Activated CD4-positive, alpha-beta T cell treated with anti-CD3 and anti-CD28 coated beads, Interleukin-2, amount 50 U/mL, for 48 hours (primary cell): ENCODE measurements at regions not wholly inside any gene's neighbourhood (a gene's known extent, or its start where the extent isn't known, plus 50 kb on each side); places are given as distances from the start of the nearest gene placed in this dataset.
"Not testable (repeated sequence)": the region's sequence is repeated elsewhere in the genome, so short reads cannot be mapped to it uniquely, and the experiment has no call there.

Experiments used
- DNase-seq, 2 experiments: peaks; one replicate each; pipeline ENCODE4 v3.0.0-alpha.2; 2020

GRCh38 chr6:2361195-2361594 is 115.8 kb upstream of the GMDS start:
- no peak for DNase-seq

GRCh38 chr6:2360716-2361115 is 115.3 kb upstream of the GMDS start:
- no peak for DNase-seq

- DNase-seq = no peak
These were observed 114.7 kb upstream of the GMDS start for GRCh38 chr6:2360126-2360525.

GRCh38 chr6:2355150-2355549 is 109.7 kb upstream of the GMDS start:
- DNase-seq = no peak

GRCh38 chr6:2354138-2354491 is 108.7 kb upstream of the GMDS start:
- no peak for DNase-seq

GRCh38 chr6:2353412-2354137 is 108.2 kb upstream of the GMDS start:
- peak; percentile 63 to 70 for DNase-seq

GRCh38 chr6:2351807-2352431 is 106.5 kb upstream of the GMDS start:
- DNase-seq = no peak

- DNase-seq = no peak
These were observed 105.7 kb upstream of the GMDS start for GRCh38 chr6:2351090-2351489.

- no peak for DNase-seq
These were observed 100.7 kb upstream of the GMDS start for GRCh38 chr6:2346078-2346477.

GRCh38 chr6:2344319-2344905 is 99.0 kb upstream of the GMDS start:
- DNase-seq = no peak

- no peak for DNase-seq
These were observed 82.2 kb upstream of the GMDS start for GRCh38 chr6:2327591-2327990.

GRCh38 chr6:2324166-2324953 is 79.0 kb upstream of the GMDS start:
- no peak for DNase-seq

GRCh38 chr6:2317498-2317897 is 72.1 kb upstream of the GMDS start:
- not testable (repeated sequence) for DNase-seq

GRCh38 chr6:2314641-2315040 is 69.2 kb upstream of the GMDS start:
- DNase-seq = no peak

GRCh38 chr6:2310042-2310441 is 64.6 kb upstream of the GMDS start:
- no peak for DNase-seq

GRCh38 chr6:2309122-2309521 is 63.7 kb upstream of the GMDS start:
- DNase-seq = no peak

GRCh38 chr6:2307799-2308198 is 62.4 kb upstream of the GMDS start:
- no peak for DNase-seq

- no peak for DNase-seq
These were observed 60.5 kb upstream of the GMDS start for GRCh38 chr6:2305951-2306350.

- DNase-seq = not testable (repeated sequence)
These were observed 57.1 kb upstream of the GMDS start for GRCh38 chr6:2302482-2302881.

- no peak for DNase-seq
These were observed 51.4 kb upstream of the GMDS start for GRCh38 chr6:2296781-2297180.
